HG02759 (cell line): ENCODE measurements at regions not wholly inside any gene's neighbourhood (a gene's known extent, or its start where the extent isn't known, plus 50 kb on each side); places are given as distances from the start of the nearest gene placed in this dataset.

Experiments
- ATAC-seq: cut with Tn5 transposase; IDR thresholded peaks from one replicate; pipeline ENCODE4 v1.9.1; 2021; ENCODE audit warnings: mild to moderate bottlenecking, moderate library complexity; ENCODE audit not compliant: unreplicated experiment

DNA sequence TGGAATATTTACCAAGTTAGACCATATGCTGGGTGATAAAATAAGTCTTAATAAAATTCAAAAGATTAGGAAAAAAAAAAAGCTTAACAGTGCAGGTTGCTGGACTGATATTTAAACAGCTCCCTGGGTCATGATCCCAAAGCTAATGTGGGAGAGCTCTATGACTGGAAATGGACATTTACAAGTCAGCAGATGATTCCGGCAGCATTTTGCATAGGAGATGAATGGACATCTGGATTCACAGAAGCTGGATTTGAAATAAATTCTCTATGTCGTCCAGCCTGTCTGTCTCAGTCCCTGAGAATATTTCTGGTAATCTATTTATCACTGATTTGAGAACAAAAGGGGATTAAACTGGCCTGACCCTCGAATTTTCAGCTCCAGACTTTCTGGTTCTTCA, 52.3 kb upstream of the KLHL25 start:
- no peak for ATAC-seq

DNA sequence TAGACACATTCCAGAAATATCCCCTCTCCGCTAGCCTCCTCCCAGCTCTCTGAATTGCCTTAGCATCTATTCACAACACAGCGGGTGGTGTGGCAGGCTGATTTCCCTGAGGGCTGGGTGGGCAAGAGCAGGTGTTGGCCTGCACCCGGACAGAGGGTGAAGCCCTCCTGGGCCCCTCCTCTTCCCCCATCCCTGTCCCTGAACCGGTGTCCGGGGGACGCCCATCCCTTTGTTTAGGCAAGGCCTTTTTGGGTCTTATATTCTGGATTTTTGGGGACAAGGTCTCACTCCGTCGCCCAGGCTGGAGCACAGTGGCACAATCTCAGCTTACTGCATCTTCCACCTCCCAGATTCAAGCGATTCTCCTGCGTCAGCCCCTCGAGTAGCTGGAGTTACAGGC, 55.2 kb upstream of the KLHL25 start:
- ATAC-seq = no peak

DNA sequence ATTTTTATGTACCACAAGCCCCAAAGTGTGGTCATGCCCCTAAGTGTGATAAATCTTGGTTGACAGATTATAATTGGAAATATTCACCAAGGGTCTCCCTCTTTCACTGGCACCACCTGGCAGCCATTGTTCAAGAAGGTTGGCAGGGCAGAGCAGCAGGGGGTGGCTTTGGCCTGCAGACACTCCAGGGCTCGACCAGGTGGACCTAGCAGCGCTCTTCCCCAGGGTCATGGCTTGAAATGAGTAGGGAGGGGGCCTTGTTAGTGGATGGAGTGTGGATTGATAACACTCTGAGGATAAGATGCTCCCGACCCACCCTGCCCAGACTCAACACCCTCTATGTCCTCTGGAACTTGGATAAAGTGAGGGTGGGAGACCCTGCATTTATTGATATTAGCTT, 58.2 kb upstream of the KLHL25 start:
- no peak for ATAC-seq

DNA sequence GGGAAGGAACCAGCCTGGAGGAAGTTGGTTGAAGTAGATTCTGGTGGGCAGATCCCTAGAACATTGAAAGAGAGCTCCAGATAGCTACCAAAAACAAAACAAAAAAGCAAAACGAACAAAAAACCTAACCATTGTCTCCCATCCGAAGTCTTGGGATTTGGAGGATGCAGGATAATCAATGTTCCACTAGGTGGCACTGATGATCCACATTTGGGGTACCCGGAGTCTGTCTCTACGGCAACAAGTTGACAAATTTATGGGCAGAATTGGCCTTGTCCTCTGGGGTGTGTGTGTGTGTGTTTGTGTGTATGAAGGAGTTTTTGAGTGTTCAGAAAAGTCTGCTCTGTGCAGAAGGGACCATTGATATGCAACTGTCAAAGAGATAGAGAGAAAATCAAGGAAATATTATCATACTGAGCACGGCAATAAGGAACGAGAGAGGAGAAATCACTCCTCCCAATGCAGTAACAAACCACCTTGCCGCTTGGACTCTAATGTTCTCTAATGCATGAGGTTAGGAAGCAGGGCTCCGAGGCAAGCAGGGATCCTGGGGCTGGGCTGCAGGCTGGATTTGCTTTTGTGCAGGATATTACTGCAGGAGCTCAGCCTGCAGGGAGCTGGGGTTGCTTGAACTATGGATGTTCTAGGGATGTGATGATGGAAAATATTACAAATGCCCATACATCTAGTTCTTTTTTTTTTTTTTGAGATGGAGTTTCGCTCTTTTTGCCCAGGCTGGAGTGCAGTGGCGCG, 59.8 kb upstream of the KLHL25 start:
- ATAC-seq = no peak

DNA sequence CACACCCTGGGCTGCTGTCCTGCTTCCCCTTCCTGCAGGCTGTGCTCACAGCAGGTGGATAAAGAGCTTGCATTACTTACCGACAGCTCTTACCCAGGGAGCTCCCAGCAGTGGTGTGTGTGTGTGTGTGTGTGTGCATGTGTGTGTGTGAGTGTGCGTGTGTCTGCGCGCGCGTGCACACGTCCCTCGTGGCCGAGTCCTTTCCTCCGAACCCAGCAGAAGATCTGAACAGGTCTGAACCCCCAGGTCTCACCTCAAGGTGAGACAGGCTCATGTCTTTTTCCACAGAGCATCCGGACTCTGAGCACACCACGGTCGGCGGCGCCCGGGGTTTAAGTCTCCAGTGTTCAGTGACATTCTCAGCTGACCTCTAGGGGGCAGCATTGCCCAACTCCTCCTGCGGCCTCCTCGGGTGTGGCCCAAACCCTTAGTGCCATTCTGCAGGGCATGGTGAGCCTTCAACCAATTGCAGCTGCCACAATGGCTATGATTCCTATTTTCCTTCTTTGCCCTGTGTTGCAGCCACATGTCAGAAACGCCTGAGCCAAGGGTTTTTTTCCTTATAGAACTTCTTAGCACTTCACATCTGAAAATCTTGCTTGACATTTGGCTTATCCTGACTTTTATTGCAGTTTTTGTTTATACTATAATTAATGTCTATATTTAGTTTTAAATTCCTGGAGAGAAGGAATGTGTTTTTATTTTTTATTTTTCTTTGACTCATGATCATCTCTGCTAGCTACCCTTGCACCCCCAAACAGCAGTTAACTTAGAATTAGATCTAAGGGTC, 64.1 kb upstream of the KLHL25 start:
- ATAC-seq = peak; percentile 93

DNA sequence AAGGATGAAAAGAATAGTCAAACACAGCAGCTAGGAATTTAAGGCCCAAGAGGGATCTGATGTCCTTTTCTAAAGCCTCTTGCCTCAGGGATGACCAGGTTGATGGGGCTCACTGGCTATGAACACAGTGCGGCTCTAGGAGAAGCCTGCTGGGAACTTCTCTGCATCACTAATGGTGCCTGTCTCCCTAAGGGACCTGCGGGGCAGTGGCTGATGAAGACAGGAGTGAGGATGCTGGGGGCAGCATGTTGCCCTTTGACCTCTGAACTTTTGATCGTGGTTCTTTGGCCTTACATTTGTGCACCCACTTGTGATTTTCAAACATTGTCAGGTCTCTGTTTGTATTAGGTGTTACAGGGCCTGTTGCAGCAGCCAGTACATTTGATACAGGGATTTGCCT, 64.9 kb upstream of the KLHL25 start:
- no peak for ATAC-seq

DNA sequence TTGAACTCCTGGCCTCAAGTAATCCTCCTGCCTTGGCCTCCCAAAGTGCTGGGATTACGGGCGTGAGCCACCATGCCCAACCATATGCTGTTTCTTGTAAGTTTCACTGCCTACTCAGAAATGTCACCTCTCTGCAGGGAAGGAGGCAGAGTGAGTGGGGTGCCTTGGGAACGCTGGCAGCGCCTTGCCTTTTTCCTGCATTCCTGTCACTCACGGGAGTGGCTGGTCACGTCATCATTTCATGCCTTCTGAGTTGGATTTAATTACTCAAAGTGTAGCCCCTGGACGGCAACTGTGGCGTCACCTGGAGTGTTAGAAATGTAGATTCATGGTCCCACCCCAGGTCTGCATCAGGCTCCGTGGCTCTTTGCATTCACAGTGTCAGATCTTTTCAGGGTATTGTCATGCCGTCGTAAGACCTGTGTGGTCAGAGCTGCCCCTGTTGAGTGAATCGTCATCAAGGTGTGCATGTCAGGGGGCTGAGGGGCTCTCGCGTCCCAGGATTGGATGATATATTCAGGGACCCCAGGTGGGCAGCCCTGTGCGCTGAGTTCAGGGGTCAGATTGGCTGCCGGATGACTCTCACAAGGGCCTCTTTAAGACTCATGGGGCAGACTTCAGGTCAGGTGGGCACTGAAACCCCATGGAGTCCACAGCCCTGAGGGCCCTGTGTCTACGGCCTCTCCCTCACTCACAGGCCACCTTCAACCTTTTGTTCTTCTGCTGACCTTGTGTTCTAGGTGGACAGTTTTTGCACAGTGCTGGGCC, 65.9 kb upstream of the KLHL25 start:
- no peak for ATAC-seq

DNA sequence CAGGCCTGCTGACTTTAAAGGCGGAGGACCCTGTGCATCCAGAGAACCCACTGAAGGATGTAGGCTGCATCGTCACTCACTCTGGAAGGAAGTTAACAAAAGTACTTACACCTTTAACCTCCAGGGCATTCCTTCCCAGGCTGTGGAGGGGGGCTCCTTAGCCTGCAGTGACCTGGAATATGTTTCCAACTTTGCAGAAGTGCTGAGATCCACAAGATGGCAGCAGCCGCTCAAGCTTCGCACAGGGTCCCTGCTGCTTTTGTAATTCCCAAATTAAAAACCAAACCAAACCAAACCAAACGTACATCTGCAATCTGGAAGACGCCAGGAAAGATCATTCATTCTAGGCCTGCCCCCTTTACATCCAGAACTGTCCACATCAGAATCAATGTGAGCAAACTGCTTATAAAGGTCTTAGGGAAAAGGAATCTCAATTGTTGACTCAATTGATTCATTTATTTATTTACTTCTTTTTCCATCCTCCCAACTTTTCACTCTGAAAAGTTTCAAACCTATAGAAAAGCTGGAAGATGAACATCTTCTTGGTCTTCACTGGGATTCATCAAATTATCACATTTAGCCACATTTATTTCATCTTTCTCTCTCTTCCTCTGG, 70.5 kb upstream of the KLHL25 start:
- ATAC-seq = peak; percentile 57

DNA sequence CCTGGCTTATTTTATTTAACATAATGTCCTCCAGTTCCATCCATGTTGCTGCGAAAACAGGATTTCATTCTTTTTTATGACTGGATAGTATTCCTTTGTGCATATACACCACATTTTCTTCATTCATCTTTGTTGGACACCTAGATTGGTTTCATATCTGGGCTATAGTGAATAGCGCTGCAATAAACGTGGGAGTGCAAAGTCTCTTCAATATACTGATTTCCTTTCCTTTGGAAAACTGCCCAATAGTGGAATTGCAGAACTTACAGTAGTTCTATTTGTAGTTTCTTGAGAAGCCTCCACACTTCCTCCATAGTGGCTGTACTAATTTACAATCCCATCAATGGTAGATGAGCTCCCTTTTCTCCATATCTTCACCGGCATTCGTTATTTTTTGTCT, 72.5 kb upstream of the KLHL25 start:
- ATAC-seq = no peak

DNA sequence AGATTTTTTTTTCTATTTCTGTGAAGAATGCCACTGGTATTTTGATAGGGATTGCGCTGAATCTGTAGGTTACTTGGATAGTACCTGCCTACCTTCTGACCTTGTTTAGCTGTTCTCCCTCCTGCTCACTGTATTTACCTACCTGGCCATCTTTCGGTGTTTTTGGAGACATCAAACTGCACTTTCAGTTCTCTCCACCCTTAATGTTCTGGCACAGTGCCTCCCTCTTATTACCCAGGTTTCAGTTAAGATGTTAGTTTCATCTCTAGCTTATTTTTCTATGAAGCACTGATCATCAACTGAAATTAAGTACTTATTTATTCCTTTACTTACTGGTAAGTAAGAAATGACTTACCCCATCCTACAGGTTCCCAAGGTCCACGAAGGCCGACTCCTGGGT, 74.4 kb upstream of the KLHL25 start:
- no peak for ATAC-seq

DNA sequence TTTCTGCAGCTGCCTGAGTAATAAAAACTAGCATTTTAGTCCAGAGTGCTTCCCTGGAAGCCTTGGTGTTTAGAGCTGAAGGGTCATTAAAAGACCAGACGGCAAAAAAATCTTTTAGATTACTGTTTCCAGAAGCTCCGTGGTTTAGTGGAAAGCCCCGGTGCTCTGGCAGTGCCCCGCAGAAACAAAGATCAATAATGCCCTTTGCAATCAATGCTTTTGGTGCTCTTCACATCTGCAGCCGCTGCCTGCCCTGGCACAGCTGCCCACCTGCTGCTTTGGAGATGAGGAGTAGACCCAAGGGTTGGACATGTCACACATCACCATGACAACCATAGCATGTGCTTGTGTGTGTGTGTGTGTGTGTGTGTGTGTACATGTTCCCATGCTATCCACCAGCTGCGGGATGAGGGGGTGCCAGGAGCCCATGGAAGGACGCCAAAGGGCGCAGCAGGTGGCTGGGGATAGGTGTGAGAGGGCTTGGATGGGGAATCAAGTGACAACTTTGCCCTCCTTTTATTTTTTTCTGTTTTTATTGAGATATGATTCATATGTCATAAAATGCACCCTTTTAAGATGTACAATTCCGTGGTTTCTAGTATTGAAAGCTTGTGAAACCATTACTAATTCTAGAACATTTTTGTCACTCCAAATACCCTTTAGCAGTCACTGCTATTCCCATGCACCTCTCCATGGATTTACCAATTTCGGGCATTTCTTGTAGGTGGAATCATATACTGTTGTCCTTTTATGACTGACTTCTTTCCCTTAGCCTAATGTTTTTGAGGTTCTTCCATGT, 75.7 kb upstream of the KLHL25 start:
- no peak for ATAC-seq

DNA sequence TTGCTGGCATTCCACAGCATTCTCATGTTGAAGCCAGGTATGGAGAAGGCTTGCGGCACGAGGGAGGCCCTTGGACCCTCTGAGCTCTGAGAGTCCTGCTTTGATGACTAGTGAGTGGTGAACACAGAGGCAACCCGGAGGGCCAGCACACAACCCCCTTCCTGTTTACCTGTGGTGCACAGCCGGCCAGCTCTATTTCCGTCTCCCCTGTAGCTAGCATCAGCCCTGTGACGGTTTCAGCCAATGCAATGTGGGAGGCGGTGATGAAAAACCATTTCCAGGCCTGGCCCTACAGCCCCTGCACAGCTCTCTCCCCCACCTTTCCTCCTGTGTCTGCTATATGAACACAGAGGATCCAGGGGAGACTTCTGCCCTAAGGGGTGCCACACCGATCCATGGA, 76.8 kb upstream of the KLHL25 start:
- no peak for ATAC-seq

DNA sequence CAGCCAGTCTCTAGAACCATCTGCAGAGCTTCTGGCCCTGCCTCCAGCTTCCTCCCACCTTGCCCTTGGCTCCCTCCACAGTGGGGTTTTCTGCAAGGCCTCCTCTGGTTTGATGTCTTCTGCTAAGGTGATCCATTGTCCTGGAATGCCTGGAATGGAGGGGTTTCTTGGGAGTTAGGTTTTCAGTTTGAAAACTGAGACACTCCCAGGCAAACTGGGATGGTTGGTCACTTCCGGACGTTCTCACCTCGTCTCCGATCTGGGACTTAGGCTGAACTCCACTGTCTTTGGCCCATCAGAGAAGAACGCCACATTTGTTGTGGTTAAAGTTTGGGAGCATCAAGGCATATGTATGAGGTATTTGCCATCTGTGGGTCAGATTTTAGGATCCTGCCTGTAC, 77.4 kb upstream of the KLHL25 start:
- no peak for ATAC-seq

DNA sequence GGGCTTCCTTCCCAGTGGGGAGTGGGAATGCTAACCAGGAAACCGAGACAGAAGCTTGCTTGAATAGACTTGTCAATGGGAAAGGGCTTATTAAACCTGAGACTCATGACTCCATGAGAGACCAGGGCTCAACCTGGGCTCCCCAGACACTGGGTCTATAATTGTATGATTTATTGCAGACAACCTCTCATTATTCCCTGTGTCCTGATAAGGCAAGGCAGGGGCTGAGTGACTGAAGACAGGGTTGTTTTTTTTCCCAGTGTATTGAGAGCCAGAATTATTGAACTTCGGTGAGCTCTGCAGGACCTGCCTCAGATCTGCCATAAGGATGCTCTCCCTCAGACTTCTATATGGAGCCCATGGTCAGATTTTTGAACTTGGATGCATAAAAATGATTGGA, 79.5 kb upstream of the KLHL25 start:
- ATAC-seq = no peak

DNA sequence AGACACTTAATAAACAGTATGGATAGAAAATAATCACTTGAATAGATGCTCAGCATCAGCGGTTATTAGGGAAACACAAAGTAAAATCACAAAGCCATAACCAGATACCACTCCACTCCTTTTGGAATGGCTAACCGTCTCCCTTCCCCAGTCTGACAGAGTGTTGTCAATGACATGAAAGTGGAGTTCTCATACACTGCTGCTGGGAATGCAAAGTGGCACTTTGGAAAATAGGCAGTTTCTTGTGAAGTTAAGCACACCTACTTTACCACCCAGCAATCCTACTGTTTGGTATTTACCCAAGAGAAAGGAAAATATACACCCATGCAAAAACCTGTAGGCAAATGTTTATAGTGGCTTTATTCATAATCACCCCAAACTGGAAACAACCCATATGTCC, 81.0 kb upstream of the KLHL25 start:
- no peak for ATAC-seq

DNA sequence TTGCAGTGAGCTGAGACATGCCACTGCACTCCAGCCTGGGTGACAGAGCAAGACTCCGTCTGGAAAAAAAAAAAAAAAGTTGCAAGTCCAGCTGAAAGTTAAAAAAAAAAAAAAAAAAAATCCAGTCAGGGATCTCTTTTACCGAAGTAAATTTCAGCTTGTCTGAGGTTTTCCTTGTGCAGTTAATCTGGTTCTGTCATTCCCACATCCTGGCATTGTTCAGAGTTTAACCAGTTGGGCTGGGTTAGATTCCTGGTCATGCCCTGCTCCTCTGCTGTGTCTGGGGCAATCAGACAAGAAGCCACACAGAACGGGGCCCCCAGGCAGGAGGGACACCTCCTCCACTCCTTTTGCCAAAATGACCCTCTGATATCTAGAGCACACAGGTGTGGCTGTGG, 84.1 kb upstream of the KLHL25 start:
- no peak for ATAC-seq

DNA sequence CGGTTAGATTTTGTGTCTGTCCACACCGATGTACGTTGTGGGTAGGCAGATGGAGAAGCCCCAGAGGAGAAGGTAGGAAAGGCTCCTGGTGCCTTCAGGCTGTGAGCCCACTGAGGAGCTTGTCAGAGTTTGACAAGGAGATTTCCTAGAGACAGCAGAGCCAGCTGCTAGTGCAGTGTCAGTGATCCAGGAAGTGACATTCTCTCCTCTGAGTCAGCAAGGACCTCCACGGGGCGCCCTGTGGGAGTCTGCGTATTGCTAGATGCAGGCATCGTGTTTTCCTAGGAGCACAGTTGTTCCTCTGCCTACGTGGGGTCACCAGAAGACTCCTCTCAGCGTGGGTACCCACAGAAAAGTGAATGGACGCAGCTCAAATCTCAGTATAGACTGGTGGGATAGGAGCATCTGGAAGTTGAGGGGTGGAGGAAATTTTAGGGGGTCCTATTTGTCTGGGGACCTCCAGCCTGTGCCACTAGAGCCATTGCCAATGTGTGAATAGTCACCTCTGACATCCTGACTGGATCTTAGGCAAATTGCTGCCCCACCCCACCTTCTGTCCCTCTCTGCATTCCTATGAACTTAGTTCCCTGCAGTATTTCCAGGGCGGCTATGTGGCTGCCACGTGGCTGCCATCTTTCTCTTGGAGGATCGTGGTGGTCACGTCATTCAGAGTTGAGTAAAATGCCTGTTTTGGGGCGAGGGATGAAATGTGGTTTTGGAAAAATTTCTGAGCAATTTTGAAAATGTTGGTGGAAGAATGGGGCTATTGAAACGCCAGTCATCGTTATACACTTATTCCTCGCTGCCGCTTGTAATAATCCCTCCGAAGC, 84.8 kb upstream of the KLHL25 start:
- no peak for ATAC-seq

DNA sequence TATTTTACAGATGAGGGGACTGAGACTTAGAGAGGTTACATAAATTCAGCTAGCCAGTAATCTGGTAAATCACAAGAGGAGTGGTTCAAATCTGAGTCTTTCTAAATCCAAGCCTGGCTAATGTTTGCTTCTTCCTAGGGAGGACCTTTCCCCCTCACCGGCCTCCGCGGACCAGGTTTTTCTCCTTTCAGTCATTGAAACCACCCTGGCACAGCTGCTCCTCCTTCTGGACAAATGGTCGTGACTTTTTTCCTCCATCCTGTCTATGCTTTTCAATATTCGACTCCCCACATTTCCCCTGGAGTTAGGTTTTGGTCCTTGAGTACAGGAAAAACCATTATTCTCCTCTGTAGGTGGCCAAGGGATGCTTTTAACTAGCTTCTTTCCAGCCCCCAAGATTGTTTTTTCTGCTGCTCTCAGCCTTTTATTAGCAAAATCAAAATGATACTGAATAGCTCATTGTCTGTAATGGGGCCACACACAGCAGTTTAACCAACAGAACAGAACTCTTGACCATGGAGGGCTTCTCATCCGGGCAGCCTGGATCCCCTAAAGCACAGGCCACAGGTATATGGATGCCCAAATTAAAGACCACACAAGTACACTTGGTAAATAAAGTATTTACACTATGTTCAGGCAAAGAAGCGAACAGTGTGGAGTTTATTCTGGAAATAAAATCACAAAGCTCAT, 85.9 kb upstream of the KLHL25 start:
- ATAC-seq = no peak

DNA sequence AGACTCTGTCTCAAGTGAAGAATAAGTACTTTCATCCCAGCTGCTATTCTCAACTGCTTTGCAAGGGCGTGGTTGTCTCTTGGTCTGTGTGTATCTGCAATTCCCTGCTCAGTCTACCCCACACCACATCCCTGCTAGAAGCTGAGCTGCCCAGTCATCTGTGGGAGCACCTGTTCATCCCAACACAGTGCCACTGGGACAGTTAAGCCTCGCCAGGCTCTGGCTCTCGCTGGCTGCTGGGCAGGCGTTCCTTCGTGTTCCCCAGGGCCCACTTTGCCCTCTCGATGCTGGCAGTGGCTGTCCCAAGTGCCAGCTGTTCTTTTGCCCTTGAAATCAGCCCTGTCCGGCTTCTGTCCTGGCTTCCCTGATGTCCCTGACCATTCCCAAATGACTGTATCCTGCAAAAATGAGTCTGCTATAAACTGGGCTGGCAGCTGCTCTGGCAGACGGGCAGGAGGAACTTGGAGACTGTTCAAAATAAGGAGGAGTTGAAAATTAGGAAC, 91.6 kb upstream of the KLHL25 start:
- ATAC-seq = no peak
